PC-3 (cell line): ENCODE measurements at regions not wholly inside any gene's neighbourhood (a gene's known extent, or its start where the extent isn't known, plus 50 kb on each side); places are given as distances from the start of the nearest gene placed in this dataset.
"Not testable (repeated sequence)": the region's sequence is repeated elsewhere in the genome, so short reads cannot be mapped to it uniquely, and the experiment has no call there.

Source experiments
- ATAC-seq: fragments of 200-7000 bp; cut with Tn5 transposase; 2 replicates; pipeline ENCODE4 v1.9.1; 2020; ENCODE audit warnings: mild to moderate bottlenecking, moderate library complexity
- BruUV-seq: library from RNA; stranded (reverse); fragments of 400-500 nt; replicated peaks from 2 replicates; lab custom pipeline; 2021; lab: Mats Ljungman, UMichigan
- CTCF ChIA-PET: fragments of 300-600 bp; sonication (Branson Sonifier 250); formaldehyde crosslinking; loops from one replicate; lab custom pipeline; 2022; ENCODE audit warnings: antibody characterized with exemption; lab: Charles Lee
- POLR2A ChIA-PET: fragments of 300-600 bp; sonication (Branson Sonifier 250); formaldehyde crosslinking; loops from one replicate; lab custom pipeline; 2022; ENCODE audit warnings: antibody characterized with exemption; ENCODE audit not compliant: unreplicated experiment; lab: Charles Lee
- DNase-seq: peaks from one replicate; pipeline ENCODE4 v3.0.0-alpha.2; 2015
- H2AFZ ChIP-seq: fragments of 300-600 bp; sonication (generic); 2 replicates; pipeline ENCODE4 v1.6.0; 2016; ENCODE audit warnings: antibody characterized with exemption, low read length
- H3F3A ChIP-seq: fragments of 300-600 bp; sonication (generic); one replicate; pipeline ENCODE4 v1.6.0; 2017; ENCODE audit warnings: antibody characterized with exemption, low read length, control low read depth, mild to moderate bottlenecking; ENCODE audit not compliant: unreplicated experiment
- H3K27ac ChIP-seq: fragments of 300-600 bp; sonication (generic); 2 replicates; pipeline ENCODE4 v1.5.1; 2016; ENCODE audit warnings: mild to moderate bottlenecking, low read length
- H3K27me3 ChIP-seq: fragments of 300-600 bp; sonication (generic); 2 replicates; pipeline ENCODE4 v1.6.1; 2016; ENCODE audit warnings: low read length, mixed read lengths
- H3K36me3 ChIP-seq: fragments of 300-600 bp; sonication (generic); 2 replicates; pipeline ENCODE4 v1.6.1; 2016; ENCODE audit warnings: low read depth, mixed run types, low read length, mixed read lengths
- H3K4me1 ChIP-seq: fragments of 300-600 bp; sonication (generic); 2 replicates; pipeline ENCODE4 v1.5.1; 2016; ENCODE audit warnings: low read length; ENCODE audit not compliant: insufficient read depth
- H3K4me2 ChIP-seq: fragments of 300-600 bp; sonication (generic); 2 replicates; pipeline ENCODE4 v1.6.0; 2016; ENCODE audit warnings: low read length
- H3K4me3 ChIP-seq: fragments of 300-600 bp; sonication (generic); 2 replicates; pipeline ENCODE4 v1.5.1; 2016; ENCODE audit warnings: mild to moderate bottlenecking, low read length, mixed read lengths
- H3K79me2 ChIP-seq: fragments of 300-600 bp; sonication (generic); 2 replicates; pipeline ENCODE4 v1.6.1; 2017; ENCODE audit warnings: low read length, mixed read lengths
- H3K9ac ChIP-seq: fragments of 300-600 bp; sonication (generic); 2 replicates; pipeline ENCODE4 v1.6.0; 2016; ENCODE audit warnings: mild to moderate bottlenecking, low read length
- H3K9me2 ChIP-seq: fragments of 300-600 bp; sonication (generic); replicated peaks from 2 replicates; pipeline ENCODE4 v1.6.1; 2016; ENCODE audit warnings: mixed run types, low read length, mixed read lengths
- H3K9me3 ChIP-seq: fragments of 300-600 bp; sonication (generic); 2 replicates; pipeline ENCODE4 v1.6.1; 2016; ENCODE audit warnings: low read length, mixed read lengths
- H4K20me1 ChIP-seq: fragments of 300-600 bp; sonication (generic); 2 replicates; pipeline ENCODE4 v1.6.1; 2016; ENCODE audit warnings: low read length, mixed read lengths
- intact Hi-C: fragments of 100-400 bp; cut with micrococcal nuclease; formaldehyde crosslinking; loops from 2 replicates; pipeline ENCODE4 v1.9.0; 2023

- H3K36me3 ChIP-seq, CTCF ChIA-PET, H3K9me2 ChIP-seq, H3F3A ChIP-seq, H3K4me2 ChIP-seq, DNase-seq, H3K79me2 ChIP-seq, H3K4me1 ChIP-seq, H3K27ac ChIP-seq, H4K20me1 ChIP-seq, H3K27me3 ChIP-seq, H3K4me3 ChIP-seq, BruUV-seq, POLR2A ChIA-PET, H3K9me3 ChIP-seq, H2AFZ ChIP-seq, H3K9ac ChIP-seq, ATAC-seq, intact Hi-C loops: not testable (repeated sequence)
Observed at GRCh38 chr11:49750960-49751359, 201.2 kb upstream of the OR4C13 start.

- BruUV-seq, H3K9me3 ChIP-seq, H2AFZ ChIP-seq, H3K79me2 ChIP-seq, H3K4me1 ChIP-seq, POLR2A ChIA-PET, H3K9ac ChIP-seq, intact Hi-C loops, H4K20me1 ChIP-seq, H3K4me2 ChIP-seq, H3K36me3 ChIP-seq, H3K27me3 ChIP-seq, H3K4me3 ChIP-seq, H3K9me2 ChIP-seq, ATAC-seq, H3K27ac ChIP-seq, H3F3A ChIP-seq, DNase-seq, CTCF ChIA-PET: not testable (repeated sequence)
Observed at GRCh38 chr11:49780791-49781190, 171.4 kb upstream of the OR4C13 start.

- H3K9ac ChIP-seq, H3K4me3 ChIP-seq, H3K4me1 ChIP-seq, H3K4me2 ChIP-seq, intact Hi-C loops, BruUV-seq, DNase-seq, H4K20me1 ChIP-seq, H3K36me3 ChIP-seq, H3K9me2 ChIP-seq, ATAC-seq, POLR2A ChIA-PET, H3K9me3 ChIP-seq, H3K79me2 ChIP-seq, CTCF ChIA-PET, H2AFZ ChIP-seq, H3K27ac ChIP-seq, H3F3A ChIP-seq, H3K27me3 ChIP-seq: not testable (repeated sequence)
Observed at GRCh38 chr11:49782000-49782399, 170.2 kb upstream of the OR4C13 start.

- H4K20me1 ChIP-seq, H3K27me3 ChIP-seq, H3K79me2 ChIP-seq, H2AFZ ChIP-seq, H3K4me1 ChIP-seq, H3K4me2 ChIP-seq, CTCF ChIA-PET, ATAC-seq, H3K9me2 ChIP-seq, BruUV-seq, H3K27ac ChIP-seq, POLR2A ChIA-PET, DNase-seq, intact Hi-C loops, H3F3A ChIP-seq, H3K9me3 ChIP-seq, H3K36me3 ChIP-seq, H3K9ac ChIP-seq, H3K4me3 ChIP-seq: not testable (repeated sequence)
Observed at GRCh38 chr11:49783841-49784240, 168.3 kb upstream of the OR4C13 start.

- H3K27ac ChIP-seq, H3K27me3 ChIP-seq, H3K4me1 ChIP-seq, H4K20me1 ChIP-seq, H3K9me2 ChIP-seq, H3F3A ChIP-seq, POLR2A ChIA-PET, CTCF ChIA-PET, H3K79me2 ChIP-seq, H3K4me2 ChIP-seq, H3K9me3 ChIP-seq, H2AFZ ChIP-seq, ATAC-seq, BruUV-seq, H3K9ac ChIP-seq, H3K36me3 ChIP-seq, intact Hi-C loops, DNase-seq, H3K4me3 ChIP-seq: not testable (repeated sequence)
Observed at GRCh38 chr11:49789787-49790186, 162.4 kb upstream of the OR4C13 start.

GRCh38 chr11:49798206-49798837 is 153.9 kb upstream of the OR4C13 start:
- H3K4me2 ChIP-seq, H3K9me2 ChIP-seq, H3K4me1 ChIP-seq, H3K9me3 ChIP-seq, H3K9ac ChIP-seq, DNase-seq, ATAC-seq, BruUV-seq, intact Hi-C loops, H3K27me3 ChIP-seq, CTCF ChIA-PET, H3F3A ChIP-seq, H2AFZ ChIP-seq, POLR2A ChIA-PET, H3K27ac ChIP-seq, H3K4me3 ChIP-seq, H3K79me2 ChIP-seq, H3K36me3 ChIP-seq, H4K20me1 ChIP-seq: not testable (repeated sequence)
